OCI-LY1 (cell line): ENCODE measurements at regions not wholly inside any gene's neighbourhood (a gene's known extent, or its start where the extent isn't known, plus 50 kb on each side); places are given as distances from the start of the nearest gene placed in this dataset.

Source experiments
- CTCF ChIP-seq: fragments of 200-600 bp; sonication (generic), shearing (Covaris generic); IDR thresholded peaks from 2 replicates; pipeline ENCODE4 v1.5.1; 2017; ENCODE audit warnings: mild to moderate bottlenecking, antibody characterized with exemption, low read length, moderate library complexity, mixed read lengths
- EZH2 ChIP-seq: fragments of 200-600 bp; sonication (generic), shearing (Covaris generic); IDR thresholded peaks from 2 replicates; pipeline ENCODE4 v1.8.0; 2017; ENCODE audit warnings: borderline replicate concordance, mixed run types, mild to moderate bottlenecking, antibody characterized with exemption, low read length, moderate library complexity, mixed read lengths

GRCh38 chr3:76456322-76456721 lies 583.6 kb upstream of the ROBO2 start:
- no peak for TF ChIP-seq CTCF
- no peak for TF ChIP-seq EZH2
